GM12875 (cell line): ENCODE measurements at regions not wholly inside any gene's neighbourhood (a gene's known extent, or its start where the extent isn't known, plus 50 kb on each side); places are given as distances from the start of the nearest gene placed in this dataset.

Experiments used
- H3K4me3 ChIP-seq: one replicate; pipeline ENCODE4 v1.5.1; 2011; ENCODE audit warnings: low read depth, low read length, control low read depth
- CTCF ChIP-seq: IDR thresholded peaks from 2 replicates; pipeline ENCODE4 v1.5.1; 2011; ENCODE audit warnings: low read depth, mild to moderate bottlenecking, control low read depth, inconsistent platforms, low read length, moderate library complexity, borderline replicate concordance; ENCODE audit not compliant: insufficient read depth

GRCh38 chr1:214164173-214164572 is 116.8 kb upstream of the SMYD2 start:
- no peak overlapping the region for H3K4me3 ChIP-seq
- TF ChIP-seq CTCF = no peak

GRCh38 chr1:214165850-214166374 is 115.0 kb upstream of the SMYD2 start:
- no peak overlapping the region for H3K4me3 ChIP-seq
- no peak for TF ChIP-seq CTCF

- no peak overlapping the region for H3K4me3 ChIP-seq
- no peak for TF ChIP-seq CTCF
Measured at GRCh38 chr1:214174508-214175199, 106.3 kb upstream of the SMYD2 start.

- no peak overlapping the region for H3K4me3 ChIP-seq
- no peak for TF ChIP-seq CTCF
Measured at GRCh38 chr1:214178102-214178501, 102.9 kb upstream of the SMYD2 start.

GRCh38 chr1:214184992-214185391 is 96.0 kb upstream of the SMYD2 start:
- TF ChIP-seq CTCF = no peak

GRCh38 chr1:214186103-214186824 is 94.7 kb upstream of the SMYD2 start:
- no peak overlapping the region for H3K4me3 ChIP-seq
- no peak for TF ChIP-seq CTCF

More at GRCh38 chr1:214184992-214185391, 96.0 kb upstream of the SMYD2 start:
- H3K4me3 ChIP-seq = no peak overlapping the region
